ENCODE measurements at regions not wholly inside any gene's neighbourhood (a gene's known extent, or its start where the extent isn't known, plus 50 kb on each side); places are given as distances from the start of the nearest gene placed in this dataset.

DNA sequence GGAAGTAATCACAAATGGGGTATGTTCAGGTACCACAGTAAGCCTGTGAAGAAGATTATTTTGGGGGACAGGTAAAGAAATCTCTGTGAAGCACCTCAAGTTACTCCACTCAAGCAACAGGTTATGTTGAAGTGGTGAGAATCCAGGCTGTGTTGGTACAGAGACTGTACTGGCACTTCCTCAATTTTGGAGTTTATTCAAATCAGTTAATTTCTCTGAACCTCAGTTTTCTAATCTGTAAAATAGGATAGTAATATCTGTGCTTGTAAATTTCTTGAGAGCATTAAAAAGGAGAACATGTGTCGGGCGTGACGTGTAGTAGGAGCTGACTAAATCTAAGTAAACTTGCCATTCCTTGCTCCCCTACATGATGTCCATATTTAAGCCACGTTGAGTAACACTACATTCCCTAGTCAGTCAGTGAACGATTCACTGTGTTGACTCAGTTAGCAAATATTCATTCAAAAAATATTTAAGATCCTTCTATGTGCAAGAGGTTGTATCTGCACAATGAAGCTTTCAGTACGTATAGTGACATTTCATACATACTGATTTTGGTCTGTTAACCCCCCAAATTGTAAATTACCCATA, 504.2 kb downstream of the ZEB2 start:
- Histone ChIP-seq H3K4me1 (ENCODE audit: insufficient read depth, low read length) (no peaks in the 10 kb centered on the region), H3K9me3 (ENCODE audit: low read length) (no peaks in the 10 kb centered on the region), H3K36me3 (ENCODE audit: insufficient read depth, low read length) (no peaks in the 10 kb centered on the region), H3K4me3 (ENCODE audit: low read depth in 1 of 2, low read length in 2 of 2) (no peak overlapping the region), H3K9ac (ENCODE audit: low read length) (no peak overlapping the region), H3K27ac (ENCODE audit: low read depth, low read length) (no peak overlapping the region), H3K27me3 (ENCODE audit: control insufficient read depth in 1 of 2, insufficient read depth in 2 of 2, low read length in 2 of 2) (no peaks in the 10 kb centered on the region)

DNA sequence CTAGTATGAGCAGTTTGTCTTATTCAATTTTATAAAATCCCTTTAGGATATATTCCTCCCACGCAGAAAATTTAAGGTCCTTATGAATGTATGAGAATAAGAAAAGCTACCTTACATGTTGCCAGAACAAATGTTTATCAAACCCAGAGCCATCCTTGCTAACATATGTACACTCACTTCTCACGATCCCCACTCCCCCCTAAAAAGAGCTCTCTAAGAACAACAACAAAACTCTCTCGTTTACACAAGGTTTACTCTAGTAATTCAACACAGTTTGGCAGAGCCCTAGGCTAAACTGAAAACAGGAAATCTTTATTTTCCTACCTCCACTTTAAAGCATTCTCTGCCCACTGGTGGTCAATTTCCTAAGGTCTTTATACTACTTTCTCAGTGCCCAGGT, 504.9 kb downstream of the ZEB2 start:
- Histone ChIP-seq H3K9ac (ENCODE audit: low read length) (no peak overlapping the region), H3K9me3 (ENCODE audit: low read length) (no peaks in the 10 kb centered on the region), H3K27me3 (ENCODE audit: control insufficient read depth in 1 of 2, insufficient read depth in 2 of 2, low read length in 2 of 2) (no peaks in the 10 kb centered on the region), H3K27ac (ENCODE audit: low read depth, low read length) (no peak overlapping the region), H3K4me1 (ENCODE audit: insufficient read depth, low read length) (no peaks in the 10 kb centered on the region), H3K4me3 (ENCODE audit: low read depth in 1 of 2, low read length in 2 of 2) (no peak overlapping the region), H3K36me3 (ENCODE audit: insufficient read depth, low read length) (no peaks in the 10 kb centered on the region)

- H3K36me3 ChIP-seq (ENCODE audit: insufficient read depth, low read length): no peaks in the 10 kb centered on the region
- H3K4me1 ChIP-seq (ENCODE audit: insufficient read depth, low read length): no peaks in the 10 kb centered on the region
- no peaks in the 10 kb centered on the region for H3K27me3 ChIP-seq (ENCODE audit: control insufficient read depth in 1 of 2, insufficient read depth in 2 of 2, low read length in 2 of 2)
- no peaks in the 10 kb centered on the region for H3K9me3 ChIP-seq (ENCODE audit: low read length)
- no peak overlapping the region for H3K4me3 ChIP-seq (ENCODE audit: low read depth in 1 of 2, low read length in 2 of 2)
- H3K9ac ChIP-seq (ENCODE audit: low read length): no peak overlapping the region
- no peak overlapping the region for H3K27ac ChIP-seq (ENCODE audit: low read depth, low read length)
Observed at GRCh38 chr2:144014103-144014502, 505.8 kb downstream of the ZEB2 start.

GRCh38 chr2:144012304-144012703, 507.6 kb downstream of the ZEB2 start:
- no peaks in the 10 kb centered on the region for H3K27me3 ChIP-seq (ENCODE audit: control insufficient read depth in 1 of 2, insufficient read depth in 2 of 2, low read length in 2 of 2)
- no peak overlapping the region for H3K27ac ChIP-seq (ENCODE audit: low read depth, low read length)
- no peaks in the 10 kb centered on the region for H3K4me1 ChIP-seq (ENCODE audit: insufficient read depth, low read length)
- no peaks in the 10 kb centered on the region for H3K9me3 ChIP-seq (ENCODE audit: low read length)
- no peak overlapping the region for H3K4me3 ChIP-seq (ENCODE audit: low read depth in 1 of 2, low read length in 2 of 2)
- no peak overlapping the region for H3K9ac ChIP-seq (ENCODE audit: low read length)
- H3K36me3 ChIP-seq (ENCODE audit: insufficient read depth, low read length): no peaks in the 10 kb centered on the region

- H3K4me3 ChIP-seq (ENCODE audit: low read depth in 1 of 2, low read length in 2 of 2): no peak overlapping the region
- no peaks in the 10 kb centered on the region for H3K27me3 ChIP-seq (ENCODE audit: control insufficient read depth in 1 of 2, insufficient read depth in 2 of 2, low read length in 2 of 2)
- H3K9ac ChIP-seq (ENCODE audit: low read length): no peak overlapping the region
- no peaks in the 10 kb centered on the region for H3K9me3 ChIP-seq (ENCODE audit: low read length)
- no peak overlapping the region for H3K27ac ChIP-seq (ENCODE audit: low read depth, low read length)
- no peaks in the 10 kb centered on the region for H3K4me1 ChIP-seq (ENCODE audit: insufficient read depth, low read length)
- no peaks in the 10 kb centered on the region for H3K36me3 ChIP-seq (ENCODE audit: insufficient read depth, low read length)
Observed at GRCh38 chr2:144011553-144011952, 508.4 kb downstream of the ZEB2 start.

DNA sequence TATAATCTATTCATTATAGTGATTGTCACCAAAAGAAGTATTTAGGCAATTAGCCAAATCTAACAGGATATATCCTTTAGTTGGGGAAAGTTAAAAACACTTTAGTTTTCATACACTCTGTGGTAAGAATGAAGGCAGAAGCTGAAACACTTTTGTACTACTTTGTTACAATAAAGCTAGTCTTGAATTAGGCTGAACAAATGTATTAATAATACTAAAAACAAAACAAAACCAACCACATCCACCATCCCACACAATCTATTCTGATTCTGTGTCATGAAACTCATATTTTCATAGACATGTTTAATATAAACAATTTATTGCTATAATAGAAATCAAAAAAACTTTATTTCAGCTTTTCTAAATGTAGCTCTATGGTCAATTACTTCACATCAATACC, 508.8 kb downstream of the ZEB2 start:
- H3K4me1 ChIP-seq (ENCODE audit: insufficient read depth, low read length): no peaks in the 10 kb centered on the region
- H3K9ac ChIP-seq (ENCODE audit: low read length): no peak overlapping the region
- no peaks in the 10 kb centered on the region for H3K27me3 ChIP-seq (ENCODE audit: control insufficient read depth in 1 of 2, insufficient read depth in 2 of 2, low read length in 2 of 2)
- no peak overlapping the region for H3K27ac ChIP-seq (ENCODE audit: low read depth, low read length)
- H3K4me3 ChIP-seq (ENCODE audit: low read depth in 1 of 2, low read length in 2 of 2): no peak overlapping the region
- H3K9me3 ChIP-seq (ENCODE audit: low read length): no peaks in the 10 kb centered on the region
- H3K36me3 ChIP-seq (ENCODE audit: insufficient read depth, low read length): no peaks in the 10 kb centered on the region

DNA sequence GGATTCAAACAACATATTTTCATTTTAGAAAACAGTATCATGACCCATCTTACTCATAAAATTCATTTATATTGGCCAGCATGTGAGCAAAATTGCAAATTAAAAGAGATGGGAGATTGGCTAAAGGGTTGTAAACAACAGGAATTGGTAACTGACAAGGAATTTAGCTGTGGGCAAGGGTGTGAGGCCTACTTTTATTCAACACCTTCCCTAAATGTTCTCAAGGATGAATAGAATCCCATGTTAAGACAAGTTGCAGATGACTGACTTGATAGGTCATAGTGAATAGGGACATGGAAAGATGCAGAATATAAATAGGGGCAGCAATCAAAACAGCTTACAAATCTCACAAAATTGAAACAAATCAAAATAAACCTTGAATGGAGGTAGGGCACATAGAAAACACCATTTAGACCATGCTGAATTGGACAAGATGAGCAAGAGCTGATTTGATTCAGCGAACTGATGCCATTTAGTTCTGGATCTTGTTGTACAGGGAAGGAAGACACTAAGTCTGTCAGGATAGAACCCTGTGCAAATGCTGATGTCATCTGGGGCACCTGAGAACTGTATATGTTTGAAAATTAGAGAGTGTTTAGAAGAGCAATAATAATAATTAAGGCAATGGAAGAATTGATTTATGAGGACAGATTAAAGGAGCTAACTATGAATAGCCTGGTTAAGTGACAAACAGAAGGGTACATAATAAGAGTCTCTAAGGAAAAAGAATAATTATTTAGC, 509.7 kb downstream of the ZEB2 start:
- H3K36me3 ChIP-seq (ENCODE audit: insufficient read depth, low read length): no peaks in the 10 kb centered on the region
- H3K27me3 ChIP-seq (ENCODE audit: control insufficient read depth in 1 of 2, insufficient read depth in 2 of 2, low read length in 2 of 2): no peaks in the 10 kb centered on the region
- no peak overlapping the region for H3K9ac ChIP-seq (ENCODE audit: low read length)
- H3K4me3 ChIP-seq (ENCODE audit: low read depth in 1 of 2, low read length in 2 of 2): no peak overlapping the region
- no peaks in the 10 kb centered on the region for H3K4me1 ChIP-seq (ENCODE audit: insufficient read depth, low read length)
- no peaks in the 10 kb centered on the region for H3K9me3 ChIP-seq (ENCODE audit: low read length)
- H3K27ac ChIP-seq (ENCODE audit: low read depth, low read length): no peak overlapping the region

DNA sequence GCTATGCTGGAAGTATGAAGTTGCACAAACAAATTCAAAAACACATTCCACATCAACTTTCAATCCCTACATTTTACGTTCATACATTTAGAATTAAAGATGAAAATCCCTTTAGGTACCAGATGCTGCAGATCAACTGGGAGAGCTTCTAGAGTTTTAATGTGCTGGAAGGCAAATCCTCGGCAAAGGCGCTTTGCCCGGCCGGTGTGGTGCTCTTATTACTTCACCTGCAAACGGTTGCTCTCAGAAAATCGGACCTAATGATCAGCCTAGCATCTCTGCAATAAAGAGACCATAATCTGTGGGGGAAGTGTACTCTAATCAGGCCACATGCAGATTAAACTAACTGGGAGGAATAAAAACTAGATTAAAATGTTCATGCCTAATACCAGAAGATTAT, 513.8 kb downstream of the ZEB2 start:
- H3K36me3 ChIP-seq (ENCODE audit: insufficient read depth, low read length): no peaks in the 10 kb centered on the region
- H3K4me1 ChIP-seq (ENCODE audit: insufficient read depth, low read length): no peaks in the 10 kb centered on the region
- no peak overlapping the region for H3K9ac ChIP-seq (ENCODE audit: low read length)
- no peaks in the 10 kb centered on the region for H3K27me3 ChIP-seq (ENCODE audit: control insufficient read depth in 1 of 2, insufficient read depth in 2 of 2, low read length in 2 of 2)
- no peaks in the 10 kb centered on the region for H3K9me3 ChIP-seq (ENCODE audit: low read length)
- H3K4me3 ChIP-seq (ENCODE audit: low read depth in 1 of 2, low read length in 2 of 2): no peak overlapping the region
- no peak overlapping the region for H3K27ac ChIP-seq (ENCODE audit: low read depth, low read length)

DNA sequence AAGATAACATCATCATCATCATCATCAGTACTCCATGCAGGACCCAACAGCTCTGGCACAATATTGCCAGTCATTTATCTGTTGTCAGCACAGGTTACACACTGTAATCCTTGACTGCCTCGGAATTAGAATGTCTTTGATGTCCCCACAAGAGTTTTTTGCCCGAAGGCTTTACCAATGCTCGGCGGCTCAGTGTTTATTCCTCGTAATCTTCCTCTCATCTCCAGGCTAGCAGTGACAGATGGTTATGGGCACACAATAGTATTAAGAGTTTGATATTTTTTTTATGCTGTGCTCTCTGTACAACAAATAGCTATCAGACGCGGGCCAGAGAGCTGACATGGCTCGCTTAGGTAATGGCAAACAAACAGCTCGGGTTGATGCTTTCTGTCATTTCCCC, 515.2 kb downstream of the ZEB2 start:
- no peaks in the 10 kb centered on the region for H3K9me3 ChIP-seq (ENCODE audit: low read length)
- no peak overlapping the region for H3K27ac ChIP-seq (ENCODE audit: low read depth, low read length)
- H3K9ac ChIP-seq (ENCODE audit: low read length): no peak overlapping the region
- no peaks in the 10 kb centered on the region for H3K27me3 ChIP-seq (ENCODE audit: control insufficient read depth in 1 of 2, insufficient read depth in 2 of 2, low read length in 2 of 2)
- H3K36me3 ChIP-seq (ENCODE audit: insufficient read depth, low read length): no peaks in the 10 kb centered on the region
- no peak overlapping the region for H3K4me3 ChIP-seq (ENCODE audit: low read depth in 1 of 2, low read length in 2 of 2)
- no peaks in the 10 kb centered on the region for H3K4me1 ChIP-seq (ENCODE audit: insufficient read depth, low read length)

DNA sequence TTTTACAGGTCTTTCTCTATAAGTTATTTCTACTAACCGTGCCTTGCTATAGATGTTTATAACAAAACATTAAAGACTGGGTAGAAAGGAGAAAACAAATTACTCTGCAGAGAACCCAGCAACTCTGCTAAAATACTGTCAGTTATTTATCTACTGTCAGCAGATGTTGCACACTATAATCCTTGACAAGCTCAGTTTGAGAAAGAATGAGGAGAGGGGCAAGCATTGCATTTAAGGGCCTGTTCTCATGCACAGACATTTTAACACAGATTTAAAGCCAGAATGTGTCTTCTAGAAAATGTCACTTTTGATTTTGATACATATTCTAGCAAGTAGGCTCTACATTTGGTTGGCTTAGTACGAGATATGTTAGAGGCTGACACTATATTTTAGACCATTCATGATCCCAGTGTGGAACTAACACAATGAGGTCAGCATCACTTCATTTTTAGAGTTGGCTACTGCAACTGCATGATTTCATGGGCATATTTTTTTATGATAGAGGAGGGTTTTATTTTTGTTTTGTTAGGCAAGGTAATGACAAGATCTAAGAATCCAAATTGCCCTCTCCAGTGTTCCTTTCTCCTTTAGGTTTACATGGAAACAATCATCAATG, 516.4 kb downstream of the ZEB2 start:
- H3K36me3 ChIP-seq (ENCODE audit: insufficient read depth, low read length): no peaks in the 10 kb centered on the region
- no peaks in the 10 kb centered on the region for H3K9me3 ChIP-seq (ENCODE audit: low read length)
- H3K27ac ChIP-seq (ENCODE audit: low read depth, low read length): no peak overlapping the region
- no peaks in the 10 kb centered on the region for H3K27me3 ChIP-seq (ENCODE audit: control insufficient read depth in 1 of 2, insufficient read depth in 2 of 2, low read length in 2 of 2)
- no peaks in the 10 kb centered on the region for H3K4me1 ChIP-seq (ENCODE audit: insufficient read depth, low read length)
- H3K4me3 ChIP-seq (ENCODE audit: low read depth in 1 of 2, low read length in 2 of 2): no peak overlapping the region
- no peak overlapping the region for H3K9ac ChIP-seq (ENCODE audit: low read length)

DNA sequence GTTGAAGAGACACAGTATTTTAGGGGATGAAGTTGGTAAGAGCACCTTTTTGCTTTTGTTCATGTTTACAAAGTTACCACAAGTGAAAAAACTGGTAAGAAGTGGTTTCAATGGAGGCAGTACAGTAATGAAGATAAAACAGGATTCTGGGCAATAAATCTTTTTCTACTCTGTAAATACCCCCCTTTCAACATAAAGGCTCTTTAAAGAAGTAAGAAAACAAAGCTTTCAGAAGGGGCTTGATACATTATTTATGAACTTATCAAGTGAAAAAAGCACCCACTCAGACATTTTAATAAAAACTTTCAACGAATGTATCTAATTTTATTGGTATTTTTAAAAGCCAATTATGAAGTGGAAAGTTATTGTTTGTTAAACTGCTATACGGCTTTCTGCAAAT, 522.9 kb downstream of the ZEB2 start:
- Histone ChIP-seq H3K4me3 (ENCODE audit: low read depth in 1 of 2, low read length in 2 of 2) (no peak overlapping the region), H3K27ac (ENCODE audit: low read depth, low read length) (no peak overlapping the region), H3K27me3 (ENCODE audit: control insufficient read depth in 1 of 2, insufficient read depth in 2 of 2, low read length in 2 of 2) (no peaks in the 10 kb centered on the region), H3K9ac (ENCODE audit: low read length) (no peak overlapping the region), H3K9me3 (ENCODE audit: low read length) (no peaks in the 10 kb centered on the region), H3K36me3 (ENCODE audit: insufficient read depth, low read length) (no peaks in the 10 kb centered on the region), H3K4me1 (ENCODE audit: insufficient read depth, low read length) (no peaks in the 10 kb centered on the region)

DNA sequence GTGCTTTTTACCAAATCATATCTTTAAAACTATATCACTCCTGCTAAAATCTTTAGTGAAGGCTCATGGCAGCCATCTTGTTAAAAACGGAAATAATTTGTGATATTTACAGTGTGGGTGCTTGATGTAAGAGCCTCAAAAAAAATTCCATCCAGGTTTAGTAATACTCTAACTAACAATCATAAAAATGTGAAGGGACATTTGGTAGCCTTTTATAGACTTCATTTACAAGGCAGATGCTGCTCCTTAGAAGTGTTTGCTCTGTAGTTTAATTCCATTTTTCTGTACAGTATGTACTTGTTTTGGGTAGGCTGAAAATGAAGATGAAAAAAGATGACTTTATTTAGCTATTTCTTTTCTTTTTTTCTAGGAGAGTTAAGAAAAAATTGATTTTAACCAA, 525.0 kb downstream of the ZEB2 start:
- no peaks in the 10 kb centered on the region for H3K9me3 ChIP-seq (ENCODE audit: low read length)
- H3K27ac ChIP-seq (ENCODE audit: low read depth, low read length): no peak overlapping the region
- no peaks in the 10 kb centered on the region for H3K36me3 ChIP-seq (ENCODE audit: insufficient read depth, low read length)
- no peaks in the 10 kb centered on the region for H3K27me3 ChIP-seq (ENCODE audit: control insufficient read depth in 1 of 2, insufficient read depth in 2 of 2, low read length in 2 of 2)
- no peaks in the 10 kb centered on the region for H3K4me1 ChIP-seq (ENCODE audit: insufficient read depth, low read length)
- no peak overlapping the region for H3K4me3 ChIP-seq (ENCODE audit: low read depth in 1 of 2, low read length in 2 of 2)
- H3K9ac ChIP-seq (ENCODE audit: low read length): no peak overlapping the region

Data from muscle layer of colon (tissue), 2 donors.